Ascending aorta (tissue), 2 donors: ENCODE measurements at regions not wholly inside any gene's neighbourhood (a gene's known extent, or its start where the extent isn't known, plus 50 kb on each side); places are given as distances from the start of the nearest gene placed in this dataset.
A peak's percentile ranks its signal among the peaks of the same experiment; 100 is the strongest.

Experiments
- DNase-seq, 2 donors: peaks; one replicate each; pipeline ENCODE4 v3.0.0-alpha.2; 2019; ENCODE audit warnings: low spot score in 2 of 2
- H3K27ac ChIP-seq, 2 donors: fragments of 200-600 bp; sonication (generic); one replicate each; pipeline ENCODE4 v1.5.1; 2016 to 2017; ENCODE audit warnings: mild to moderate bottlenecking in 1 of 2
- H3K27me3 ChIP-seq: fragments of 200-600 bp; sonication (generic); one replicate; pipeline ENCODE4 v1.5.1; 2017
- H3K36me3 ChIP-seq, 2 donors: fragments of 200-600 bp; sonication (generic); one replicate each; pipeline ENCODE4 v1.5.1; 2016
- H3K4me1 ChIP-seq, 2 donors: fragments of 200-600 bp; sonication (generic); one replicate each; pipeline ENCODE4 v1.5.1; 2016 to 2017; ENCODE audit warnings: mild to moderate bottlenecking in 1 of 2
- H3K4me3 ChIP-seq, 2 donors: fragments of 200-600 bp; sonication (generic); one replicate each; pipeline ENCODE4 v1.5.1; 2016 to 2017; ENCODE audit warnings: mild to moderate bottlenecking in 1 of 2
- H3K9me3 ChIP-seq, 2 donors: fragments of 200-600 bp; sonication (generic); one replicate each; pipeline ENCODE4 v1.5.1; 2016
- CTCF ChIP-seq, 3 experiments: fragments of 200-600 bp in 2 of 3; fragments of 450-650 bp in 1 of 3; sonication (generic) in 2 of 3; IDR thresholded peaks; one replicate each; pipeline ENCODE4 v1.5.1; 2016 to 2019; ENCODE audit warnings: antibody characterized with exemption in 3 of 3, mild to moderate bottlenecking in 1 of 3, moderate library complexity in 1 of 3
- intact Hi-C: fragments of 100-400 bp; cut with DNase I; formaldehyde crosslinking; loops from one replicate; pipeline ENCODE4 v1.15.1; 2023

- no peak overlapping the region for H3K4me3 ChIP-seq
- DNase-seq: no peak
- TF ChIP-seq CTCF (IDR thresholded peaks at IDR 0.05): no peak
- no peaks in the 10 kb centered on the region for H3K9me3 ChIP-seq
- no peaks in the 10 kb centered on the region for H3K4me1 ChIP-seq
- H3K36me3 ChIP-seq: no peaks in the 10 kb centered on the region
- H3K27ac ChIP-seq: no peak overlapping the region
- H3K27me3 ChIP-seq: no peaks in the 10 kb centered on the region
- intact Hi-C loops: no loop called here
These were observed 443.3 kb downstream of the DNAH5 start for GRCh38 chr5:13501176-13501575.

- no peak for TF ChIP-seq CTCF (IDR thresholded peaks at IDR 0.05)
- H3K4me3 ChIP-seq: no peak overlapping the region
- H3K27me3 ChIP-seq: no peaks in the 10 kb centered on the region
- no peak overlapping the region for H3K27ac ChIP-seq
- H3K36me3 ChIP-seq: no peaks in the 10 kb centered on the region
- H3K9me3 ChIP-seq: no peaks in the 10 kb centered on the region
- intact Hi-C loops: no loop called here
- no peak for DNase-seq
- H3K4me1 ChIP-seq: no peaks in the 10 kb centered on the region
These were observed 446.2 kb downstream of the DNAH5 start for GRCh38 chr5:13498279-13498678.

GRCh38 chr5:13488254-13488931, 456.1 kb downstream of the DNAH5 start:
- intact Hi-C loops: no loop called here
- no peak for TF ChIP-seq CTCF (IDR thresholded peaks at IDR 0.05)
- Histone ChIP-seq H3K4me3 (no peak overlapping the region), H3K27ac (no peak overlapping the region), H3K27me3 (no peaks in the 10 kb centered on the region), H3K9me3 (no peaks in the 10 kb centered on the region), H3K4me1 (no peaks in the 10 kb centered on the region), H3K36me3 (no peaks in the 10 kb centered on the region)
- no peak for DNase-seq

GRCh38 chr5:13480834-13481233, 463.7 kb downstream of the DNAH5 start:
- intact Hi-C loops: no loop called here
- DNase-seq: no peak
- H3K27ac ChIP-seq: no peak overlapping the region
- no peak for TF ChIP-seq CTCF (IDR thresholded peaks at IDR 0.05)
- H3K9me3 ChIP-seq: no peaks in the 10 kb centered on the region
- no peak overlapping the region for H3K4me3 ChIP-seq
- H3K4me1 ChIP-seq: no peaks in the 10 kb centered on the region
- no peaks in the 10 kb centered on the region for H3K36me3 ChIP-seq
- H3K27me3 ChIP-seq: no peaks in the 10 kb centered on the region

- intact Hi-C loops: no loop called here
- DNase-seq: no peak
- Histone ChIP-seq H3K36me3 (no peaks in the 10 kb centered on the region), H3K27me3 (no peaks in the 10 kb centered on the region), H3K9me3 (no peaks in the 10 kb centered on the region), H3K4me1 (no peaks in the 10 kb centered on the region), H3K4me3 (no peak overlapping the region), H3K27ac (no peak overlapping the region)
- peak in 2 of 3 experiments; percentile 9 to 25 for TF ChIP-seq CTCF (IDR thresholded peaks at IDR 0.05)
These were observed 465.5 kb downstream of the DNAH5 start for GRCh38 chr5:13478831-13479465.
